ENCODE measurements at regions not wholly inside any gene's neighbourhood (a gene's known extent, or its start where the extent isn't known, plus 50 kb on each side); places are given as distances from the start of the nearest gene placed in this dataset.

- H3K27ac Mint-ChIP-seq = no peak overlapping the region
- no peak for TF ChIP-seq CTCF (conservative IDR thresholded peaks at IDR 0.05)
- DNase-seq (ENCODE audit: extremely low spot score, unreplicated experiment) = no peak
- no peaks in the 10 kb centered on the region for H3K4me1 Mint-ChIP-seq (ENCODE audit: unreplicated experiment)
- no peak overlapping the region for H3K4me3 Mint-ChIP-seq
- no peaks in the 10 kb centered on the region for H3K36me3 Mint-ChIP-seq
- H3K9me3 Mint-ChIP-seq = no peaks in the 10 kb centered on the region
- peaks cover 9% of the 10 kb centered on the region for H3K27me3 Mint-ChIP-seq
Measured at GRCh38 chr7:97381815-97382554, 264.5 kb downstream of the SDHAF3 start.

- Mint-ChIP-seq H3K4me3 (no peak overlapping the region), H3K4me1 (ENCODE audit: unreplicated experiment) (no peaks in the 10 kb centered on the region), H3K36me3 (no peaks in the 10 kb centered on the region), H3K27ac (no peak overlapping the region), H3K27me3 (no peaks in the 10 kb centered on the region), H3K9me3 (no peaks in the 10 kb centered on the region)
- no peak for DNase-seq (ENCODE audit: extremely low spot score, unreplicated experiment)
- TF ChIP-seq CTCF (conservative IDR thresholded peaks at IDR 0.05) = no peak
Measured at GRCh38 chr7:97390052-97390451, 272.6 kb downstream of the SDHAF3 start.

- Mint-ChIP-seq H3K27ac (no peak overlapping the region), H3K27me3 (no peaks in the 10 kb centered on the region), H3K9me3 (no peaks in the 10 kb centered on the region), H3K4me1 (ENCODE audit: unreplicated experiment) (no peaks in the 10 kb centered on the region), H3K36me3 (no peaks in the 10 kb centered on the region), H3K4me3 (no peak overlapping the region)
- no peak for TF ChIP-seq CTCF (conservative IDR thresholded peaks at IDR 0.05)
- DNase-seq (ENCODE audit: extremely low spot score, unreplicated experiment) = no peak
Measured at GRCh38 chr7:97390915-97391593, 273.6 kb downstream of the SDHAF3 start.

- no peak overlapping the region for H3K4me3 Mint-ChIP-seq
- H3K9me3 Mint-ChIP-seq = no peaks in the 10 kb centered on the region
- H3K36me3 Mint-ChIP-seq = no peaks in the 10 kb centered on the region
- no peak overlapping the region for H3K27ac Mint-ChIP-seq
- peaks cover 8% of the 10 kb centered on the region for H3K27me3 Mint-ChIP-seq
- DNase-seq (ENCODE audit: extremely low spot score, unreplicated experiment) = no peak
- peaks cover 3% of the 10 kb centered on the region for H3K4me1 Mint-ChIP-seq (ENCODE audit: unreplicated experiment)
- no peak for TF ChIP-seq CTCF (conservative IDR thresholded peaks at IDR 0.05)
Measured at GRCh38 chr7:97401398-97401797, 283.9 kb downstream of the SDHAF3 start.

- no peak overlapping the region for H3K4me3 Mint-ChIP-seq
- H3K9me3 Mint-ChIP-seq = no peaks in the 10 kb centered on the region
- DNase-seq (ENCODE audit: extremely low spot score, unreplicated experiment) = no peak
- TF ChIP-seq CTCF (conservative IDR thresholded peaks at IDR 0.05) = no peak
- peaks cover 3% of the 10 kb centered on the region for H3K27me3 Mint-ChIP-seq
- H3K27ac Mint-ChIP-seq = no peak overlapping the region
- peaks cover 10% of the 10 kb centered on the region for H3K4me1 Mint-ChIP-seq (ENCODE audit: unreplicated experiment)
- H3K36me3 Mint-ChIP-seq = no peaks in the 10 kb centered on the region
Measured at GRCh38 chr7:97405835-97406234, 288.3 kb downstream of the SDHAF3 start.

Data from type B pancreatic cell (in vitro differentiated cells).